GM19468 (cell line): ENCODE measurements at regions not wholly inside any gene's neighbourhood (a gene's known extent, or its start where the extent isn't known, plus 50 kb on each side); places are given as distances from the start of the nearest gene placed in this dataset.
A peak's percentile ranks its signal among the peaks of the same experiment; 100 is the strongest.

ENCODE experiments used
- ATAC-seq: cut with Tn5 transposase; IDR thresholded peaks from one replicate; pipeline ENCODE4 v1.9.1; 2021; ENCODE audit warnings: mild to moderate bottlenecking, moderate library complexity, moderate number of reproducible peaks; ENCODE audit not compliant: unreplicated experiment; ENCODE audit errors: extremely low read depth

- ATAC-seq = no peak
These were observed 347.7 kb downstream of the FBXO8 start for GRCh38 chr4:173935622-173936405.

DNA sequence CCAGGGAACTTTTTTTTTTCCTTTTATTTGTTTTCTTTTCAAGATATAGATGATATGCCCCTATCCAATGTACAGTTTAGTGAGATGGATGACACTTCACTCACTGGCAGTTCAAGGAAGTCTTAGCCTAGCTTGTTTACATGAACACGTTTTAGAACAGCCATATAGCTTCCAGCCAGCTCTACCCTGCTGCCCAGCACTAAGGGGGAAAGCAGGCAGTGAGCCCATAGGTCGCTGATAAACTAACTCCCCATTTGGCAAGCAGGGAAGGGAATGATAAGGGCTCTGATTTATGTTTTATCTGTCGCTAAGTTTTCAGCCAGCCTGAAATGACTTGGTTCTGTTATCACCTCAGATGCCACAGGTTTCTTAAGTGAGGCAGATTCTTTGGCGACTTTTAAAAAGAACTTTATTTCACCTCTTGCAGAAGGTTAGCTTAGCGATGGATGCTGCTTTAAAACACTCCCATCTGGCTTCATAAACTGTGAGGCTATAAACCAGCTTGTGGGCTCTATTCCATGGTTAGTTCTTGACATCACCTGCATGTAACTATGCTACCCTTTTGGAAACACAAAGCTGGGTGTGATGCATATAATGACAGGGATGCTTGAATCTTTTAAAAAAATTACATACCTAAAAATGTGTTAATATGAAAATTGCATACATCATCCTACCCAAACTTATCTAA lies 348.4 kb downstream of the FBXO8 start:
- no peak for ATAC-seq

DNA sequence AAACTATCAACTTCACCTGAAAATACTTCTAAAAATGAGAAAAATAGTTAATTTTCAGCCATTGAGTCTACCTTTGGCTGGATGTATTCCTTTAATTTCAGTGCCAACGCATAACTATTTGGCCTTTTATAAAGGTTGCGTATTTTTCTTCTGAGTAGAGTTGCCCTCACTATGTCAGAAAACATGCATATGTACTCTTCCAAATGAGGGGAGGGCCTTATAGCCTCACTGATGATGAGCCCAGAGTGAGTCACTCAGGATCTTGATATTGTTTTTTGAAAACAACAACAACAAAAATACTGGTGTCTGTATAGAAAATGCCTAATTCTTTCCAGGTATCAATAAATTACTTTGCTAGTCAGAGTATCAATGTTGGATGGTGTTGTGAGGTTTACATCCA lies 349.3 kb downstream of the FBXO8 start:
- ATAC-seq = no peak

- ATAC-seq = no peak
These were observed 350.8 kb downstream of the FBXO8 start for GRCh38 chr4:173932701-173933100.

DNA sequence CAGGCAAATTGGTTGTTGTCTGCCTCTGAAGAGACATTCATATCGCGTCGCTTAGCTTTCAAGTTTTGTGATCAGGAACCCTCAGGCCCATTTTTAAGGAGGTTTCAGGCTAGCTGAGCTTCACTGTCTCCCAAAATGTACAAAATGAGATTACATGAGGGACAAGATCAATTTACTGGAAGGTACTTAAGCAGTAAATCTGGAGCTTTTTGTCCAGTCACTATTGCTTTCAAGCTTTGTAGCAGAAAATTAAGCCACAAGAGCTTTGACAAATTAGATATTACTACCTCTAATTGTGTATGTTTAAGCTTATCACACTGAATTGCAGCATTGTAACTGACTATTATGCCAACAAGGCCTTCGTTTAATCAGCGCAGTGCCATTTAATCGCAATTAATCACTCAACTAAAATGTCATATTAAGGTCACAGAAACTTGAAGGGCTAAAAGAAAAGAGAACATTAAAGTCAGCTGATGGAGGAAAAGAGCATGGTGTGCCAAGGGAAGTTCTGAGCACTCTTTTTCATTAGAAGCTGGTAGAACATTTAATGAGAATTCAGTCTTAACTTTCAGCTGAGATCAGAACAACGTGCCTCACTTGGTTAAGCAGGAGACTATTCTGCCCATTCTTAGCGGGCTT lies 353.0 kb downstream of the FBXO8 start:
- no peak for ATAC-seq

GRCh38 chr4:173929921-173930320 lies 353.5 kb downstream of the FBXO8 start:
- no peak for ATAC-seq

DNA sequence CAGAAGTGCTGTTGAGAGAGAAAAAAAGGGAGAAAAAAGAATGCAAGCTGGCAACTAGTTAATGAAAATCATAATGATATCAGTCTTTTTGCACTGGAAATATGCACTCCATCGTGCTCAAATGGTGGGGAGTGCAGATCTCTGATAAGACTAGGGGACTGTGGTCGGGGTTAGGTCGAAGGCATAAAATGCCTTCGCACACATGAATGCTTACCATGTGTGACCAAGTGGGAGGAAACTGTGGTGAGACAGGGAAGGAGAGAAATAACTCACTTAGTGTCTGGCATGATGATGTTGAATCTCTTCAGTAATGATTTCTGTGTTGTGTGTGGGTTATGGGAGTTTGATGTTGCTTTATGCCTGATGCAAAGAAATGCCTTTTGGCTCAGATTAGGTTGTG lies 358.9 kb downstream of the FBXO8 start:
- ATAC-seq = peak; percentile 48

DNA sequence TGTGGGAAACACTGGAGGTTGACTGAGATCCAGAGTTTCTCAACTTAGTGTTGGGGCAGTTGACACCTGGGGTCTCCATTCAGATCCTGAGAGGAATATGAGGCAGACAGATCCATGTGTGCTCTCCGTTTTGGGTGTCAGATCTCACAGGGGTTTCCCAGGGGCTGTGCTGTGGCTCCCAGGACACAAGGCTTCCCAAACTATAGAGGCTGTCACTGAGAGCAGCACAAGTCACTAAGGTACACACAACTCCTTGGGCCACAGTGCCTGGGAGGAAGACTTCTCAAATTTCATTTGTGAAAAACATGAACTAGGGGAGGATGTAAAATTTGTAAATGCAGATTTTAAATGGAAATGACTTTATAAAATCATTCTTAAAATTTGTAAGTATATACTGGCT lies 363.6 kb downstream of the FBXO8 start:
- no peak for ATAC-seq

- no peak for ATAC-seq
These were observed 364.3 kb downstream of the FBXO8 start for GRCh38 chr4:173919196-173919595.

- ATAC-seq = no peak
These were observed 366.1 kb downstream of the FBXO8 start for GRCh38 chr4:173917255-173917960.

DNA sequence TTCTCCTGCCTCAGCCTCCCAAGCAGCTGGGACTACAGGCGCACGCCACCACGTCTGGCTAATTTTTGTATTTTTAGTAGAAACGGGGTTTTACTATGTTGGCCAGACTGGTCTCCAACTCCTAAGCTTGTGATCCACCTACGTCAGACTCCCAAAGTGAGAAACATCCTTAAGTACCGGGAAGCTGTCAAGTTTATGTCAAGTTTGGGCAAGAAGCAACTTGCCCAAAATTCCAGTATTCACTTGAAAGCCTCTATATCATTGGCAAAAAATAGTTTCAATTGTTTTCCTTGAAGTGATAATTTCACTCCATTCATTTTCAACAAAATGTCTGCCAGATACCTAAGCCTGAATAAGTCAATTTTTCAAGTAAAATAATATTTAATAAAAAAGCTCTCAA lies 370.0 kb downstream of the FBXO8 start:
- ATAC-seq = no peak

GRCh38 chr4:173912384-173912783 lies 371.1 kb downstream of the FBXO8 start:
- ATAC-seq = no peak

DNA sequence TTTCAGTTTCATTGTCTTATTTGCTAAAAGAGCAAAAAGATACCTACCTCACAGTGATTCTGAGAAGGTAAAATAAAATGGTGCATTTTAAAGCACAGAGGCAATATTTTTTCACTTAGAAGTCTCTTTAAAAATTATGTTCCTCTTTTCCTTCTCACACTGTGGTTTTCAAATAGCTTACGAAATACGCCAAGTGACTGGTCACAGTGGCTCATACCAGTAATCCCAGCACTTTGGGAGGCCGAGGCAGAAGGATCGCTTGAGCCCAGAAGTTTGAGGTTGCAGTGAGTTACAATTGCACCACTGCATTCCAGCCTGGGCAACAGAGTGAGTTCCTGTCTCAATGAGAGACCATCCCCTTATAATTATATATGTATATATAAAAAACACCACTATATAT lies 372.6 kb downstream of the FBXO8 start:
- no peak for ATAC-seq

- ATAC-seq = no peak
These were observed 374.2 kb downstream of the FBXO8 start for GRCh38 chr4:173909294-173909693.

DNA sequence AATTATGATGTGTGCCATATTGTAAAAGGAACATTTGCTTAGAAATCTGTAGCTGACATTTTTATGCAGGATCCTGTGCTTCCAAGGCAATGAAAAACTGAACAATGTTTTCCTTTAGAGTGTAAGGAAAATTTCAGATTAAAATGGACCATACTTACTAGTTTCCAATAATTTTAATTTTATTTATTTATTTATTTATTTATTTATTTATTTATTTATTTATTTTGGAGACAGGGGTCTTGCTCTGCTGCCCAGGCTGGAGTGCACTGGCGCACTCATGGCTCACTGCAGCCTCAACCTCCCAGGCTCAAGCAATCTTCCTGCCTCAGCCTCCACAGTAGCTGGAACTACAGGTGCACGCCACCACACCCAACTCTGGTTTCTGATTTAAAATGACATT lies 369.8 kb upstream of the HAND2 start:
- no peak for ATAC-seq

- no peak for ATAC-seq
These were observed 361.0 kb upstream of the HAND2 start for GRCh38 chr4:173891072-173891471.

GRCh38 chr4:173883821-173884220 lies 353.8 kb upstream of the HAND2 start:
- no peak for ATAC-seq

- ATAC-seq = no peak
These were observed 350.9 kb upstream of the HAND2 start for GRCh38 chr4:173880897-173881296.

- no peak for ATAC-seq
These were observed 349.5 kb upstream of the HAND2 start for GRCh38 chr4:173879509-173879908.

- ATAC-seq = no peak
These were observed 348.7 kb upstream of the HAND2 start for GRCh38 chr4:173878701-173879100.

DNA sequence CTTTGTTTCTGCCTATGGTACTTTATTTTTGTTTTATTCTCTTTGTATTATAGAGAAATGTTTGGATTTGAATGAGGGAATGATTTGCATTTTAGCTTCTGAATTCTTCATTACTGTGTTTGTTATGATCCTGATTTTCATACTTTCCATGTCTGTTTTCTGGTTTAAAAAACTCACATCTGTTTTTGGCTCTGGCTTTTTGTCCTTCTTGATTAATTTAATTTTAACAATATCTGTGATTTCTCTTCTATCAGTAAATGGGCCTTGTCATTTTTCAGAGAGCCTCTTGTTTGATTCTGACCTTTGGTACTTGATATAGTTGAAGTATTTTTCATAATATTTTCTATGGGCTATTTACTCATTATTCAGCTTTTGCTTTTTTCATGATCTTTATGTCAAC lies 341.6 kb upstream of the HAND2 start:
- ATAC-seq = no peak
